Immature natural killer cell (primary cell): ENCODE measurements at regions not wholly inside any gene's neighbourhood (a gene's known extent, or its start where the extent isn't known, plus 50 kb on each side); places are given as distances from the start of the nearest gene placed in this dataset.
"Not testable (repeated sequence)": the region's sequence is repeated elsewhere in the genome, so short reads cannot be mapped to it uniquely, and the experiment has no call there.

Experiments
- DNase-seq, 3 donors: peaks; one replicate each; pipeline ENCODE4 v3.0.0; 2022; ENCODE audit warnings: mixed read lengths in 1 of 3
- H3K27ac Mint-ChIP-seq, 6 donors: one replicate each; pipeline ENCODE4 v1.8.0; 2020; ENCODE audit warnings: mixed read lengths in 6 of 6, mild to moderate bottlenecking in 5 of 6, inconsistent platforms in 4 of 6, moderate library complexity in 3 of 6
- H3K27me3 Mint-ChIP-seq, 3 donors: one replicate each; pipeline ENCODE4 v1.8.0; 2020 to 2021; ENCODE audit warnings: low read depth in 3 of 3, mild to moderate bottlenecking in 3 of 3, mixed read lengths in 3 of 3, moderate library complexity in 3 of 3, inconsistent platforms in 1 of 3
- H3K36me3 Mint-ChIP-seq, 3 donors: one replicate each; pipeline ENCODE4 v1.8.0; 2020; ENCODE audit warnings: mixed read lengths in 3 of 3, inconsistent platforms in 2 of 3, mild to moderate bottlenecking in 2 of 3
- H3K4me1 Mint-ChIP-seq, 2 donors: one replicate each; pipeline ENCODE4 v1.8.0; 2020; ENCODE audit warnings: inconsistent platforms in 2 of 2, mild to moderate bottlenecking in 2 of 2, mixed read lengths in 2 of 2, moderate library complexity in 1 of 2
- H3K4me3 Mint-ChIP-seq, 5 donors: one replicate each; pipeline ENCODE4 v1.8.0; 2020; ENCODE audit warnings: mild to moderate bottlenecking in 5 of 5, mixed read lengths in 5 of 5, inconsistent platforms in 3 of 5, moderate library complexity in 3 of 5
- H3K9me3 Mint-ChIP-seq, 6 donors: one replicate each; pipeline ENCODE4 v1.8.0; 2020; ENCODE audit warnings: mild to moderate bottlenecking in 6 of 6, mixed read lengths in 6 of 6, inconsistent platforms in 4 of 6, moderate library complexity in 3 of 6

- peaks cover 0 to 6% (median 0%) of the 10 kb centered on the region in 6 donors for H3K9me3 Mint-ChIP-seq
- H3K4me3 Mint-ChIP-seq = no peak overlapping the region
- no peaks in the 10 kb centered on the region for H3K36me3 Mint-ChIP-seq
- no peak for DNase-seq
- peaks cover 0 to 2% (median 1%) of the 10 kb centered on the region in 3 donors for H3K27me3 Mint-ChIP-seq
- H3K4me1 Mint-ChIP-seq = no peaks in the 10 kb centered on the region
- no peak overlapping the region for H3K27ac Mint-ChIP-seq
These were observed 358.4 kb upstream of the LMCD1 start for GRCh38 chr3:8143186-8143585.

GRCh38 chr3:8145661-8146060 lies 356.0 kb upstream of the LMCD1 start:
- H3K4me3 Mint-ChIP-seq = no peak overlapping the region
- H3K27ac Mint-ChIP-seq = no peak overlapping the region
- peaks cover 0 to 2% (median 1%) of the 10 kb centered on the region in 3 donors for H3K27me3 Mint-ChIP-seq
- H3K36me3 Mint-ChIP-seq = no peaks in the 10 kb centered on the region
- H3K9me3 Mint-ChIP-seq = peaks cover 0 to 4% (median 0%) of the 10 kb centered on the region in 6 donors
- H3K4me1 Mint-ChIP-seq = no peaks in the 10 kb centered on the region
- DNase-seq = no peak

GRCh38 chr3:8147711-8148110 lies 353.9 kb upstream of the LMCD1 start:
- DNase-seq = no peak
- Mint-ChIP-seq H3K27me3 (peaks cover 0 to 2% (median 1%) of the 10 kb centered on the region in 3 donors), H3K4me1 (no peaks in the 10 kb centered on the region), H3K36me3 (no peaks in the 10 kb centered on the region), H3K27ac (no peak overlapping the region), H3K9me3 (peaks cover 0 to 4% (median 0%) of the 10 kb centered on the region in 6 donors), H3K4me3 (no peak overlapping the region)

- Mint-ChIP-seq H3K36me3 (no peaks in the 10 kb centered on the region), H3K4me3 (no peak overlapping the region), H3K27ac (no peak overlapping the region), H3K27me3 (peaks cover 2 to 3% (median 2%) of the 10 kb centered on the region in 3 donors), H3K9me3 (no peaks in the 10 kb centered on the region), H3K4me1 (no peaks in the 10 kb centered on the region)
- no peak for DNase-seq
These were observed 348.7 kb upstream of the LMCD1 start for GRCh38 chr3:8152821-8153418.

- DNase-seq = no peak
- Mint-ChIP-seq H3K4me1 (no peaks in the 10 kb centered on the region), H3K27me3 (peaks cover 2 to 3% (median 2%) of the 10 kb centered on the region in 3 donors), H3K9me3 (no peaks in the 10 kb centered on the region), H3K4me3 (no peak overlapping the region), H3K27ac (no peak overlapping the region), H3K36me3 (no peaks in the 10 kb centered on the region)
These were observed 347.8 kb upstream of the LMCD1 start for GRCh38 chr3:8153800-8154199.

- Mint-ChIP-seq H3K36me3 (no peaks in the 10 kb centered on the region), H3K27me3 (peaks cover 2 to 3% (median 2%) of the 10 kb centered on the region in 3 donors)
- DNase-seq = no peak
These were observed 347.0 kb upstream of the LMCD1 start for GRCh38 chr3:8154617-8155016.

GRCh38 chr3:8156138-8156537 lies 345.5 kb upstream of the LMCD1 start:
- Mint-ChIP-seq H3K4me3 (no peak overlapping the region), H3K27me3 (peaks cover 2 to 3% (median 2%) of the 10 kb centered on the region in 3 donors), H3K9me3 (no peaks in the 10 kb centered on the region), H3K36me3 (no peaks in the 10 kb centered on the region), H3K4me1 (no peaks in the 10 kb centered on the region), H3K27ac (no peak overlapping the region)
- no peak for DNase-seq

More at GRCh38 chr3:8154617-8155016, 347.0 kb upstream of the LMCD1 start:
- Mint-ChIP-seq H3K9me3 (no peaks in the 10 kb centered on the region), H3K27ac (no peak overlapping the region), H3K4me1 (no peaks in the 10 kb centered on the region), H3K4me3 (no peak overlapping the region)

GRCh38 chr3:8156831-8157230 lies 344.8 kb upstream of the LMCD1 start:
- no peak overlapping the region for H3K4me3 Mint-ChIP-seq
- H3K4me1 Mint-ChIP-seq = no peaks in the 10 kb centered on the region
- no peaks in the 10 kb centered on the region for H3K9me3 Mint-ChIP-seq
- H3K27me3 Mint-ChIP-seq = peaks cover 2 to 3% (median 2%) of the 10 kb centered on the region in 3 donors
- no peak for DNase-seq
- H3K27ac Mint-ChIP-seq = no peak overlapping the region
- no peaks in the 10 kb centered on the region for H3K36me3 Mint-ChIP-seq

- DNase-seq = no peak
- Mint-ChIP-seq H3K4me3 (no peak overlapping the region), H3K9me3 (no peaks in the 10 kb centered on the region), H3K27ac (no peak overlapping the region), H3K4me1 (no peaks in the 10 kb centered on the region), H3K36me3 (no peaks in the 10 kb centered on the region), H3K27me3 (peaks cover 2 to 3% (median 2%) of the 10 kb centered on the region in 3 donors)
These were observed 344.0 kb upstream of the LMCD1 start for GRCh38 chr3:8157640-8158039.

GRCh38 chr3:8164145-8164544 lies 337.5 kb upstream of the LMCD1 start:
- Mint-ChIP-seq H3K4me1 (no peaks in the 10 kb centered on the region), H3K4me3 (no peak overlapping the region)

GRCh38 chr3:8166014-8166413 lies 335.6 kb upstream of the LMCD1 start:
- Mint-ChIP-seq H3K4me3 (no peak overlapping the region), H3K36me3 (no peaks in the 10 kb centered on the region), H3K27ac (no peak overlapping the region), H3K4me1 (no peaks in the 10 kb centered on the region), H3K27me3 (peaks cover 0 to 7% (median 3%) of the 10 kb centered on the region in 3 donors), H3K9me3 (peaks cover 0 to 2% (median 0%) of the 10 kb centered on the region in 6 donors)
- DNase-seq = no peak

More at GRCh38 chr3:8164145-8164544, 337.5 kb upstream of the LMCD1 start:
- Mint-ChIP-seq H3K27ac (no peak overlapping the region), H3K9me3 (peaks cover 0 to 2% (median 0%) of the 10 kb centered on the region in 6 donors), H3K36me3 (no peaks in the 10 kb centered on the region), H3K27me3 (peaks cover 0 to 4% (median 3%) of the 10 kb centered on the region in 3 donors)
- DNase-seq = no peak

GRCh38 chr3:8170971-8171508 lies 330.6 kb upstream of the LMCD1 start:
- Mint-ChIP-seq H3K27ac (no peak overlapping the region), H3K9me3 (peaks cover 0 to 3% (median 0%) of the 10 kb centered on the region in 6 donors), H3K4me1 (no peaks in the 10 kb centered on the region), H3K27me3 (peaks cover 0 to 5% (median 3%) of the 10 kb centered on the region in 3 donors), H3K36me3 (no peaks in the 10 kb centered on the region), H3K4me3 (no peak overlapping the region)
- no peak for DNase-seq

- Mint-ChIP-seq H3K27ac (no peak overlapping the region), H3K27me3 (peaks cover 0 to 5% (median 4%) of the 10 kb centered on the region in 3 donors), H3K4me1 (no peaks in the 10 kb centered on the region), H3K4me3 (no peak overlapping the region), H3K36me3 (no peaks in the 10 kb centered on the region), H3K9me3 (peaks cover 0 to 3% (median 0%) of the 10 kb centered on the region in 6 donors)
- DNase-seq = no peak
These were observed 327.7 kb upstream of the LMCD1 start for GRCh38 chr3:8173892-8174291.

GRCh38 chr3:8176759-8177483 lies 324.7 kb upstream of the LMCD1 start:
- H3K27ac Mint-ChIP-seq, DNase-seq, H3K27me3 Mint-ChIP-seq, H3K36me3 Mint-ChIP-seq, H3K9me3 Mint-ChIP-seq, H3K4me3 Mint-ChIP-seq, H3K4me1 Mint-ChIP-seq: not testable (repeated sequence)
